CMK (cell line): ENCODE measurements at regions not wholly inside any gene's neighbourhood (a gene's known extent, or its start where the extent isn't known, plus 50 kb on each side); places are given as distances from the start of the nearest gene placed in this dataset.
A peak's percentile ranks its signal among the peaks of the same experiment; 100 is the strongest.
"Not testable (repeated sequence)": the region's sequence is repeated elsewhere in the genome, so short reads cannot be mapped to it uniquely, and the experiment has no call there.

Experiments
- DNase-seq: peaks from one replicate; pipeline ENCODE4 v3.0.0-alpha.2; 2010; ENCODE audit warnings: low read depth

DNA sequence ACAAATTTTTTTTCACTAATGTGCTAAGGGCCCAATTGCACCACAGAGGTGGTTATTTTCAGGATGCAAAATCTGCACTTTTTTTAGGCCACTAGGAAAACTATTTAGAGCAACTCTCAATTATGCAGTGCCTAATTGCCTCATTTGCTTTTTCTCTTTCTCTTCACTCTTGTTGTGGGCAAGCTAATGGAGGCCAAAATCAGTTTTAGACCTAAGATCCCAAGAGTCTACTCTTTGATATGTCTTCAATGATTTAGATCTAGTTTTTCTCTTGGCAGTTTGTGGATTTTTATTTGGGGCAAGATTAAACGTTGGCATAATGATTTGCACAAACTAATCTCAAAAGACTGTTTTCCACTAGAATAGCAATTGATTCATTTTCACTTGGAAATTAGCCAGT, 1996.9 kb downstream of the LRRC4C start:
- DNase-seq: no peak

GRCh38 chr11:39461066-39461465, 1998.4 kb downstream of the LRRC4C start:
- no peak for DNase-seq

GRCh38 chr11:39459606-39460005, 1999.8 kb downstream of the LRRC4C start:
- no peak for DNase-seq

DNA sequence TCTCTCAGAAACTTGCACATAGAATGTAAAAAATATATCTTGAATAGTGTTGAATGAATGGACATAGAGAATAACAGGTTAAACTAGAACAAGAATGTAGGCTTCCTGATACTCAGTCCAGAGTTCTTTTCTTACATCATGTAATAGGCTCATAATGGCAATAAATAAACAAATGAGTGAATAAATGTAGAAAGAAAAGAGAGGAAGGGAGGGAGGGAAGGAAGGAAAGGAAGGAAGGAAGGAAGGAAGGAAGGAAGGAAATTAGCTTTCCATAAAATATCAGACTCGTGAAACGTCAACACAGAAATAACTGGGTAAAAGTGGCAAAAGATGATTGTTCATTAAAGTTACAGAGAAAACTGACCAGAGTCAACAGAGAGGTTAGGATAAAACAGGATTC, 2001.0 kb downstream of the LRRC4C start:
- DNase-seq: no peak

DNA sequence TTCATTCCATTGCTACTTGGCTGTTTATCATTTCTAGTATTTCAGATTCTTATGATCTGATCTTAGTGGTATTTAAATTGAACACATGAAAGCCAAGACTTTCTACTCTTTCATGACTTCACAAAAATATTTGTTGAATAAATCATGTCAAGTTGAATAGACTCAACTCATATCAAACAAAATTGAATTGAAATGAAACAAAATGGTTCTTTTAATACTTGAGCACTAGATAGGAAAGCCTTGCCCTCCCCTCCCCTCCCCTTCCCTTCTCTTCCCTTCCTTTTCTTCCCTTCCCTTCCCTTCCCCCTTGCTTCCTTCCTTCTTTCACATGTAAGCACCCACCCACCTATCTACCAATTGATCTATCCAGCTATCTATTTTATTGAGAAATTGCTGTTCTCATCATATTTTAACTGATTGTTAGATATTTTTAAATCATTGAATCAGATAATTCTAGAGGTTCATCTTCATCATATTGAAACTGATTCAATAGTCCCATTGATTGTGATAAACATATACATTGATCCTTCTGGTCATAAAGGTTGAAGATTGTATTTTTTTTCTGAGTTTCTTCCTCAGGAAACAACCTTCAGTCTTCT, 2015.9 kb downstream of the LRRC4C start:
- no peak for DNase-seq

DNA sequence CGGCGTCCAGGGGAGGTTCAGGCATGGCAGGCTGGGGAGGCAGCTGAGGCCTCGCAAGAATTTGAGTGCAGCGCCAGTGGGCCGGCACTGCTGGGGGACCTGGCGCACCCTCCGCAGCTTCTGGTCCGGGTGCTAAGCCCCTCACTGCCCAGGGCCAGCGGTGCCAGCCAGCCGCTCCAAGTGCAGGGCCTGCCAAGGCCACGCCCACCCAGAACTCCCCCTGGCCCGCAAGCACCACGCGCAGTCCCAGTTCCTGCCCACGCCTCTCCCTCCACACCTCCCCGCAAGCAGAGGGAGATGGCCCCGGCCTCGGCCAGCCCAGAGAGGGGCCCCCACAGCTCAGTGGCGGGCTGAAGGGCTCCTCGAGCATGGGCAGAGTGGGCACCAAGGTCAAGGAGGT, 2017.3 kb downstream of the LRRC4C start:
- no peak for DNase-seq

GRCh38 chr11:39435641-39436040, 2023.8 kb downstream of the LRRC4C start:
- no peak for DNase-seq

- no peak for DNase-seq
Observed at GRCh38 chr11:39434466-39434865, 2025.0 kb downstream of the LRRC4C start.

DNA sequence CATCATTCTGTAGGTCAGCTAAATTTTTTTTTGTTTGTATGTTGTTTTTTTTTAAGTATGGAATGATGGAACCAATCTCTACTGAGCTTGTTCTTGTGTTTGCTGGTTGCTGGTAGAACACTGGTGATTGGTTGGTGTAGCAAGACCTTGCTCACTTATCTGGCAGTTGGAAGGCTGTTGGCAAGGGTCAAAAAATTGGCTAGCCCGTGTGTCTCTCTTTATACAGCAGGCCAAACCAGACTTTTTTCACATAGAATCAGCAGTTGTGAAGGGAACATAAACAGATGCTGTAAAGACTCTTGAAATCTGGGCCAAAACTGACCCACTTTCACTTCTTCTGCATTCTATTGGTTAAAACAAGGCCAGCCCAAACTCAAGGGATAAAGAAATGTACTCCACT, 2026.5 kb downstream of the LRRC4C start:
- no peak for DNase-seq

DNA sequence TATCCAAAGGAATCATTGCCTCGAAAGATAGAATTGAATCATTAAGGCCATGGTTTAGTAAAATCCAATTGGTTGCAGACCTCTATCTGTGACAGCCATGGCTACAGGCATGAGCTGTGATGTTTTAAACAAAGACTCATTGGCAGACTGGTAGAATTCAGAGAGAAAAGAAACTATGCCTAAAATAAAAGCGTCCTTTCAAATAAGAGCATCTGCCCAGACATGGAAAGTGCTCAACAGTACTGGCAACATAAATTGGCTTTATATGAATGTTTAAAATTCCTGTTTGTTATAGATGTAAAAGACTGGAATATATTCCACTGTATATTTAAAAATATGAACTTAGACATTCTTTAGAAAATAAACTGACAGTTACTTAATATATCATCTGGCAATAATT, 2034.2 kb downstream of the LRRC4C start:
- DNase-seq: no peak

DNA sequence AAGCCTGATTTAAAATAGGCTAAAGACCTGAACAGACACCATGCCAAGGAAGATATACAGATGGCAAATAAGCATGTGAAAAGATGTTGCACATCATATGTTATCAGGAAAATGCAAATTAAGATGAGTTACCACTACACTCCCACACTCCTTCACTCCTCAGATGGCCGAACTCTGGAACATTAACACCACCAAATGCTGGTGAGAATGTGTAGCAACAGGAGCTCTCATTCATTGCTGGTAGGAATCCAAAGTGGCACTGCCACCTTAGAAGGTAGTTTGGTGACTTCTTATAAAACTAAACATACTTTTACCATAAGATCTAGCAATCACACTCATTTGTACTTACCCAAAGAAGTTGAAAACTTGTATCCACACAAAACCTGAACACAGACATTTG, 2047.3 kb downstream of the LRRC4C start:
- DNase-seq: no peak

GRCh38 chr11:39385911-39386310, 2073.5 kb downstream of the LRRC4C start:
- no peak for DNase-seq

GRCh38 chr11:39374963-39375698, 2084.3 kb downstream of the LRRC4C start:
- DNase-seq: no peak

- DNase-seq: peak; percentile 76
Observed at GRCh38 chr11:39367534-39367933, 2091.9 kb downstream of the LRRC4C start.

DNA sequence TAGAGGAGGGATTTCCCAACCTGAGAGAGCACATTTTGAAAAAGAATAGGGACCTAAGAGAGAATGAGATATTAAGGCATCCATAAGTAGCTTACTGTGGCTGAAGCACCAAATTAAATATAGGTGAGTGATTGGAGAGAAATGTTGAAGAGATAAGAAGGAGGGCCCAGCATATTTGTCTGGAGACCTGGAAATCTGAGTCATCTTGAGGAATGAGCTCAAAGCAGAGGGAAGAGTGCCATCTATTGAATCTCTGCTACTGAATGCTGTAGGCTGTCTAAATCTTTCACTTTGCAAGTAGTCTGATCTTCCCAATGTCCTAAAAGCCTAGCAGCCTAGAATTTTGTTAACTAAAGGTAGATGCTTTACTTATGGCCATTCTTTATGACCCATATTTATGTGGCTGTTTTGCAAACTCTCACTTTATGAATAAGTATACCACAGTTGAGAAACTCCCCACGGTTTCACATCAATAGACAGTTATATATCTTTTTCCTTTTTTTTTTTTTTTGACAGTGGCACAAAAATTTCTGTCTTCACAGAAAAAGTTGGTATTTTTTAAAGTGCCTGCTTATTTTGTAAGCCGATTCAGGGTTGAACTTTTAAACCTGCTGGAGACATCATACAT, 2093.5 kb downstream of the LRRC4C start:
- no peak for DNase-seq

GRCh38 chr11:39363571-39363970, 2095.9 kb downstream of the LRRC4C start:
- no peak for DNase-seq

GRCh38 chr11:39361557-39361956, 2097.9 kb downstream of the LRRC4C start:
- no peak for DNase-seq

- no peak for DNase-seq
Observed at GRCh38 chr11:39345834-39346442, 2113.5 kb downstream of the LRRC4C start.

DNA sequence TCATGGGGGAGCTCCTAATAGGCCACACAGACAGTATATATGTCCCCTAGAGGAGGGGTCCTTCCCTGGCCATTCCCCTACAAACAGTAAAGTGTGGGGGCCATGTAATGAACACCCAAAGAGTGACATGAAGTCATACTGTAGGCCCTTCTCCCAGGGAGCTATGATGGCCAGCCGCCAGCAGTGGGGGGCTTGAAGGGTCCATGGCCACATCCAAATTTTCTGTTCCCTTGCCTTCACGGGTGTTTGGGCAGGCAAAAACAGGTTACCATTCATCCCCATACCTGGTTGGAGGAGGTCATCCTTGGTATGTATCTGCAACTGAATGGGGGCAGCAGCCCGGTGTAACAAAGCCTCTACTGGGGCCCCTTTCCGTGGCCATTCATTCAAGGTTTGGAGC, 2118.0 kb downstream of the LRRC4C start:
- no peak for DNase-seq

DNA sequence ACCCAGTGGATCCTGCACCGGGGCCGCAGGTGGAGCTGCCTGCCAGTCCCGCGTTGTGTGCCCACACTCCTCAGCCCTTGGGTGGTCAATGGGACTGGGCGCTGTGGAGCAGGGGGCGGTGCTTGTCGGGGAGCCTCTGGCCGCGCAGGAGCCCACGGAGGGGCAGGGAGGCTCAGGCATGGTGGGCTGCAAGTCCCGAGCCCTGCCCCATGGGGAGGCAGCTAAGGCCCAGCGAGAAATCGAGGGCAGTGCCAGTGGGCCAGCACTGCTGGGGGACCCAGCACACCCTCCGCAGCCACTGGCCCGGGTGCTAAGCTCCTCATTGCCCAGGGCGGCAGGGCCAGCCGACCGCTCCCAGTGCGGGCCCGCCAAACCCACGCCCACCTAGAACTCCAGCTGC, 2126.4 kb downstream of the LRRC4C start:
- DNase-seq: not testable (repeated sequence)

- DNase-seq: no peak
Observed at GRCh38 chr11:39327302-39327701, 2132.2 kb downstream of the LRRC4C start.

GRCh38 chr11:39311888-39312287, 2147.6 kb downstream of the LRRC4C start:
- DNase-seq: not testable (repeated sequence)

- no peak for DNase-seq
Observed at GRCh38 chr11:39304586-39304985, 2154.9 kb downstream of the LRRC4C start.
